HL-60 (cell line): ENCODE measurements at regions not wholly inside any gene's neighbourhood (a gene's known extent, or its start where the extent isn't known, plus 50 kb on each side); places are given as distances from the start of the nearest gene placed in this dataset.

ENCODE experiments used
- CTCF ChIP-seq: IDR thresholded peaks from one replicate; pipeline ENCODE4 v1.5.1; 2011; ENCODE audit warnings: low read length, control low read depth, inconsistent platforms; ENCODE audit not compliant: insufficient read depth
- GABPA ChIP-seq: IDR thresholded peaks from 2 replicates; pipeline ENCODE4 v1.6.1; 2012; ENCODE audit warnings: low read depth
- POLR2AphosphoS5 ChIP-seq: IDR thresholded peaks from 2 replicates; pipeline ENCODE4 v1.6.1; 2012; ENCODE audit warnings: low read depth
- REST ChIP-seq: IDR thresholded peaks from 2 replicates; pipeline ENCODE4 v1.6.1; 2012; ENCODE audit warnings: low read depth; ENCODE audit not compliant: insufficient replicate concordance
- SPI1 ChIP-seq: IDR thresholded peaks from 2 replicates; pipeline ENCODE4 v1.6.1; 2012; ENCODE audit warnings: low read depth, mild to moderate bottlenecking, borderline replicate concordance

GRCh38 chr14:36430662-36431084 is 89.4 kb downstream of the NKX2-1 start:
- TF ChIP-seq CTCF (no peak), REST (no peak), POLR2AphosphoS5 (no peak), SPI1 (no peak), GABPA (no peak)
